Cardiac muscle cell (in vitro differentiated cells and primary cell): ENCODE measurements at regions not wholly inside any gene's neighbourhood (a gene's known extent, or its start where the extent isn't known, plus 50 kb on each side); places are given as distances from the start of the nearest gene placed in this dataset.

Experiments
- DNase-seq, 2 donors: peaks; one replicate each; pipeline versions ENCODE4 v3.0.0 to v3.0.0-alpha.2; 2010 to 2017; ENCODE audit warnings: low read depth in 1 of 2, low spot score in 1 of 2
- H3K27ac ChIP-seq: fragments of 200-600 bp; sonication (generic); 2 replicates; pipeline ENCODE4 v1.5.1; 2016
- H3K27me3 ChIP-seq: fragments of 200-600 bp; sonication (generic); 2 replicates; pipeline ENCODE4 v1.6.0; 2016; ENCODE audit warnings: control low read depth
- H3K36me3 ChIP-seq: fragments of 200-600 bp; sonication (generic); 2 replicates; pipeline ENCODE4 v1.5.1; 2016; ENCODE audit warnings: control low read depth
- H3K4me1 ChIP-seq: fragments of 200-600 bp; sonication (generic); 2 replicates; pipeline ENCODE4 v1.8.1; 2017; ENCODE audit warnings: low read depth, mild to moderate bottlenecking, mixed run types
- H3K4me3 ChIP-seq: fragments of 200-600 bp; sonication (generic); 2 replicates; pipeline ENCODE4 v1.5.1; 2016; ENCODE audit warnings: mild to moderate bottlenecking
- H3K9me3 ChIP-seq: fragments of 200-600 bp; sonication (generic); 2 replicates; pipeline ENCODE4 v1.5.1; 2017; ENCODE audit warnings: low read depth, mild to moderate bottlenecking, control low read depth
- TF ChIP-seq, protein P1 (sequence below): IDR thresholded peaks from 2 replicates; pipeline ENCODE4 v1.5.1; 2012; ENCODE audit warnings: low read depth, mild to moderate bottlenecking, low read length

DNA sequence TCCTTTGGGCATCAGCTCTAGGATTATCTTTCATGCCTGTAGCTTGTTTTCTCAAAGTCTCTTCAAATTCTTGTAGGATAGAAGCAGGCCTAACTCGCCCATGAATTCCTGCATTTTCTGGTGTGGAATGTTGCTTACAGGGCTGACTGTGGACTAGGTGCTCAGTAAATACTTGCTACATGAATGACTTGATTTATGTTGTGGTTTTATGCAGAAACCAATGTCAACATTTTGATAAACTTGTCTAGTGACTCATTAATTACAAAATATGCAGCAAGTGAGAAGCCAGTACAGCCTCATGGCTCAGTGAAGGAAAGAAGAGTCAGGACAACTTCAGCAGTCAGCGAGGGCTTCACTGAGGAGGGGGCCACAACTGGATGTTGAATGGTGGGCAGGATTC, 110.6 kb upstream of the SIX2 start:
- Histone ChIP-seq H3K27me3 (no peaks in the 10 kb centered on the region), H3K9me3 (no peaks in the 10 kb centered on the region), H3K4me1 (peaks cover 13% of the 10 kb centered on the region), H3K36me3 (no peaks in the 10 kb centered on the region), H3K27ac (no peak overlapping the region), H3K4me3 (no peak overlapping the region)
- peak in 1 of 2 donors; percentile 83 for DNase-seq
- TF ChIP-seq, protein P1, sequence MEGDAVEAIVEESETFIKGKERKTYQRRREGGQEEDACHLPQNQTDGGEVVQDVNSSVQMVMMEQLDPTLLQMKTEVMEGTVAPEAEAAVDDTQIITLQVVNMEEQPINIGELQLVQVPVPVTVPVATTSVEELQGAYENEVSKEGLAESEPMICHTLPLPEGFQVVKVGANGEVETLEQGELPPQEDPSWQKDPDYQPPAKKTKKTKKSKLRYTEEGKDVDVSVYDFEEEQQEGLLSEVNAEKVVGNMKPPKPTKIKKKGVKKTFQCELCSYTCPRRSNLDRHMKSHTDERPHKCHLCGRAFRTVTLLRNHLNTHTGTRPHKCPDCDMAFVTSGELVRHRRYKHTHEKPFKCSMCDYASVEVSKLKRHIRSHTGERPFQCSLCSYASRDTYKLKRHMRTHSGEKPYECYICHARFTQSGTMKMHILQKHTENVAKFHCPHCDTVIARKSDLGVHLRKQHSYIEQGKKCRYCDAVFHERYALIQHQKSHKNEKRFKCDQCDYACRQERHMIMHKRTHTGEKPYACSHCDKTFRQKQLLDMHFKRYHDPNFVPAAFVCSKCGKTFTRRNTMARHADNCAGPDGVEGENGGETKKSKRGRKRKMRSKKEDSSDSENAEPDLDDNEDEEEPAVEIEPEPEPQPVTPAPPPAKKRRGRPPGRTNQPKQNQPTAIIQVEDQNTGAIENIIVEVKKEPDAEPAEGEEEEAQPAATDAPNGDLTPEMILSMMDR, result no peak

DNA sequence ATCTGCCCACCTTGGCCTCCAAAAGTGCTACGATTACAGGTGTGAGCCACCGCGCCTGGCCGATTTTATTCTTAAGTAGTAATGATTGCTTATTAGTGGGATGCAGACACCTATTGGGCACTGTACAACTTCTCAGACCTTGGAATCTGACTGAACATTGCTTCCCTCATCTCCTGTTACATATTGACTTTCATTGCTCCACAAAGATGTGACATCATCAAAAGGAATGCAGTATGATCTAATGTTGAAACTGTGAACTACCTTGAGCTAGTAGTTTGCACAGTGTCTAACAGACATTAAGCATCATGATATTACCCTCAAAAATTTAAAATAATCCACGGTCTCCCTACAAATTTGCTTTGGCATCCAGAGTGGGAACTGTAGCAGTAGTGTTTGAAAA, 109.8 kb upstream of the SIX2 start:
- Histone ChIP-seq H3K4me1 (peaks cover 13% of the 10 kb centered on the region), H3K36me3 (no peaks in the 10 kb centered on the region), H3K27ac (no peak overlapping the region), H3K27me3 (no peaks in the 10 kb centered on the region), H3K9me3 (no peaks in the 10 kb centered on the region), H3K4me3 (no peak overlapping the region)
- TF ChIP-seq, protein P1, result no peak
- DNase-seq, result peak in 1 of 2 donors; percentile 50

DNA sequence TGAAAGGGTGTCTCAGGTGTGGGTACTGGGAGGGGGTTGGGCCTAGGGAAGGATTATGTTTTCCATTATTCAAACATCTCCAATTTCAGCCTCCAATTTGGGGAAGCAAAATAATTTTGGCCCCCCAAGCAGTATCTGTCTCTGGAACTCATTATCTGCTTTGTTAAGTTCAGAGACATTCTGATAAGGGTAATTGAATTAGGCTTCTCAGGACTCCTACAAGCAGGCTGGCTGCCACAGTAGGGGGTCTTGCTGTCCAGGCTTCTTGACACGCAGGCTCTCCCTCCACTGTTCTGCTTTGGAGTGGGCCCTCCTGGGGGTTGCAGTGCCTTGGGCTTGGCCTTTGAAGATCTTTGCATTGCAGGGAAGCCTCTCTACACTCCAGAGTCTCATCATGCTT, 108.1 kb upstream of the SIX2 start:
- no peak overlapping the region for H3K4me3 ChIP-seq
- TF ChIP-seq, protein P1, result no peak
- H3K27me3 ChIP-seq, result no peaks in the 10 kb centered on the region
- peak in 1 of 2 donors; percentile 9 for DNase-seq
- no peaks in the 10 kb centered on the region for H3K9me3 ChIP-seq
- H3K4me1 ChIP-seq, result peaks cover 13% of the 10 kb centered on the region
- no peak overlapping the region for H3K27ac ChIP-seq
- H3K36me3 ChIP-seq, result no peaks in the 10 kb centered on the region

DNA sequence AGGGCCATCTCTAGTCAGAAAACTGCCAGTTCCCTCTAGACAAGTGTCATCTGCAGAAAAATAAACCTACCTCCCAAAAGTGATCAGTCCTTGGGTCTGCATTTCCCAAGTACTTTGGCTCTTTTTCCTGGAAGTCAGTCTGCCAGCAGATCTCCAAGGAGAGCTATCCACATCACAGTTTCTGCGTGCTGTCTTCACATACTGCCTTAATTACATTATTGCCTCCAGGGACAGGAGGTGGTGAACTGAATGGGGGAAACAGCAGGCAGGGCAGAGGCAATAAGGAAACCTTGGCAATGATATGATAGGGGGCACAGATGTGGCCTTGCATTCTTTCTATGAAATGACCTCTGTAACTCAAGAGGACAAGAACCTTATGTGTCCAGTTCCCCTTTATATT, 105.9 kb upstream of the SIX2 start:
- Histone ChIP-seq H3K4me1 (peaks cover 13% of the 10 kb centered on the region), H3K4me3 (no peak overlapping the region), H3K27me3 (no peaks in the 10 kb centered on the region), H3K36me3 (no peaks in the 10 kb centered on the region), H3K27ac (no peak overlapping the region), H3K9me3 (no peaks in the 10 kb centered on the region)
- TF ChIP-seq, protein P1, result no peak
- DNase-seq, result no peak

DNA sequence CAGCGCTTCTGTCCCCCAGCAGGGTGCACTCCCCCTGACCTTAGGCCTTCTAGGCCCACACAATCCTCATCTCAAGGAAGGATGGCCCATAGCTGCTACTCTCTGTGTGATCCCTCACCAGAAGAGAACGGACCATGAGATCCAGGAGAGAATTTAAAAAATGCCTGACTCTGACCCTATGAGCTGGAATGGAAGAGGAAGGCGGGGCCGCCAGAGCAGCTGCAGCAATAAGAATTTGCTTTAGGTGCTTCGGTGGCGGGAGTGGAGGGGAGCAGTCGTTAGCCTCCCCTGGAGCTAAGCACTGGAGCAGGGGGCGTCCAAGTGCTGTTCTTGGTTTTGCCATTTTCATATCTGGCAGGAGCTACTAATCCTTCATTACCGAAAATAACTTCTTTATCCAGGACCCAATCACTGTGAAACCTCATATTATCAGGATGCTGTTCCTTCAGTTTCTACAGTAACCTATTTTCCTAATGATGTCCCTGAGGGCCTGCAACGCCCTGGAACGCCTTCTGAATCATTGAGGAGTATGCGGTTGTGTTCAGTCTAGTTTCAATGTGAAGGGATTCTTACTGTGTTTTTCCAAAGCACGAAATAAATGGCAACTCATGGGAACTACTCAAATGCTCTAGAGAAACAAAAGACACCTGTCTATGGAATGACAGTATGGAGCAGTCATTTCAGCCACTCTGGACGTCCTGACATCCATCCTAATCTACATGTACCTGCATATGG, 105.1 kb upstream of the SIX2 start:
- TF ChIP-seq, protein P1, result no peak
- no peak overlapping the region for H3K27ac ChIP-seq
- no peaks in the 10 kb centered on the region for H3K9me3 ChIP-seq
- H3K4me1 ChIP-seq, result peaks cover 13% of the 10 kb centered on the region
- no peaks in the 10 kb centered on the region for H3K36me3 ChIP-seq
- no peaks in the 10 kb centered on the region for H3K27me3 ChIP-seq
- no peak for DNase-seq
- H3K4me3 ChIP-seq, result no peak overlapping the region

DNA sequence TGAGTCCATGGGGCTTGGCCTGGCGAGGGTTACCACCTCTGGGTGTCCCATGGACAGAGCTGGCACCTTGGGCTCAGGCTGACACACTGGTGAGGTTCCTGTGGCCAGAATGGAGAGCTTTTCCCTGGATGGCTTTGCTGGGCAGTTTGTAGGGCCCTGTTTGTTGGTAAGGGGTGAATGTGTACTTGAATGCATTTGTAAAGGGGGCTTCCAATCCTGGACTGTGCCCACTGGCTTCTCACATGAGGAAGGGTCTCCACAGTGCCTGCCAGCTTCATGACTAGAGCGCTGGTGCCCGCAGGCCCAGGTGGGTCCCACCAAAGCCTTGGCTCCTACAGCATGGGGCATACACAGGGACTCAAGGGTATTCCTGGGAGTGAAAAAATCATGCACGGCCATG, 103.5 kb upstream of the SIX2 start:
- H3K4me1 ChIP-seq, result peaks cover 5% of the 10 kb centered on the region
- H3K9me3 ChIP-seq, result no peaks in the 10 kb centered on the region
- no peak for DNase-seq
- TF ChIP-seq, protein P1, result no peak
- H3K4me3 ChIP-seq, result no peak overlapping the region
- no peaks in the 10 kb centered on the region for H3K36me3 ChIP-seq
- no peaks in the 10 kb centered on the region for H3K27me3 ChIP-seq
- no peak overlapping the region for H3K27ac ChIP-seq
